GM21390 (cell line): ENCODE measurements at regions not wholly inside any gene's neighbourhood (a gene's known extent, or its start where the extent isn't known, plus 50 kb on each side); places are given as distances from the start of the nearest gene placed in this dataset.
"Not testable (repeated sequence)": the region's sequence is repeated elsewhere in the genome, so short reads cannot be mapped to it uniquely, and the experiment has no call there.

Experiments used
- ATAC-seq: cut with Tn5 transposase; IDR thresholded peaks from one replicate; pipeline ENCODE4 v1.9.1; 2021; ENCODE audit not compliant: unreplicated experiment

DNA sequence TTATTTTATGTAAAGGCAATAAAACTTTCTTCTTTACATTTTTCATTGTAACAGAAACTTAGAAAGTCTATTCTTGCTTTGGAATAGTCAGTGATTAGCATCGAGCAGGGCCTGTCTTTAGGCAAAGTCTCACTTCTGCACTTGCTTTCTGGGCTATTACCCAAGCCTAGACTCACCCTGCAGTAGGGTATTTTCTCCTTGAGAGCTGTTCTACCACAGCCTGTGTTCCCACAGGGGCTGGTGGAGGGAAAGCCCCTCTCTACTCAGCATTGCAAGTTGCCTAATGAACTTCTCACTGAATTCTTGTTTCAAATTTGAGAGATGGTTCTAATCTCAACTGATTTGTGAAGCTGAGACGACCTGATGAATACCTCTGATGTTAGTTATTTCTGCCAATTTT lies 111.7 kb upstream of the KLHL14 start:
- ATAC-seq: peak; percentile 68

- no peak for ATAC-seq
These were observed 108.2 kb upstream of the KLHL14 start for GRCh38 chr18:32881009-32881408.

- no peak for ATAC-seq
These were observed 106.7 kb upstream of the KLHL14 start for GRCh38 chr18:32879497-32879896.

GRCh38 chr18:32878436-32878835 lies 105.6 kb upstream of the KLHL14 start:
- ATAC-seq: no peak

- no peak for ATAC-seq
These were observed 104.5 kb upstream of the KLHL14 start for GRCh38 chr18:32877371-32877770.

GRCh38 chr18:32875625-32876024 lies 102.8 kb upstream of the KLHL14 start:
- no peak for ATAC-seq

DNA sequence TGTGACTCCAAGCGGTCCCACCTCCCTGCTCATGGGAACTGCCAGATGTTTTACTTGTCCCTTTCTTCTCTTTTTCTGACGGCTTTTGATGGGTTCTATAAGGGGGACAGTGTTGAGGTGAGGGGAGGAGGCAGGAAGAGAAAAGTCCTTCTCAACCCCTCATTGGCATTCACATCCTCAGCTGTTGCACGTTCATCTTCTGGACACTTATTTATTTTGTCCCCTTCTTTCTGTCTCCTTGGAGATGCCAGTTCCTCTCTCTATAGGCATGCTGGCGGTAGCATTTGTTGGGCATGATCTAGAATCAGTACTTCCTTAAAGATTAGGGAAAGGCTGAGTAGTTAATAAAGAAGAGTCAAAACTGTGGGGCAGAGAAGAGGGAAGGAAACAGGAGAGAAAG lies 99.0 kb upstream of the KLHL14 start:
- no peak for ATAC-seq

- ATAC-seq: no peak
These were observed 97.8 kb upstream of the KLHL14 start for GRCh38 chr18:32870611-32871010.

GRCh38 chr18:32868406-32868805 lies 95.6 kb upstream of the KLHL14 start:
- ATAC-seq: no peak

- ATAC-seq: no peak
These were observed 95.1 kb upstream of the KLHL14 start for GRCh38 chr18:32867936-32868335.

DNA sequence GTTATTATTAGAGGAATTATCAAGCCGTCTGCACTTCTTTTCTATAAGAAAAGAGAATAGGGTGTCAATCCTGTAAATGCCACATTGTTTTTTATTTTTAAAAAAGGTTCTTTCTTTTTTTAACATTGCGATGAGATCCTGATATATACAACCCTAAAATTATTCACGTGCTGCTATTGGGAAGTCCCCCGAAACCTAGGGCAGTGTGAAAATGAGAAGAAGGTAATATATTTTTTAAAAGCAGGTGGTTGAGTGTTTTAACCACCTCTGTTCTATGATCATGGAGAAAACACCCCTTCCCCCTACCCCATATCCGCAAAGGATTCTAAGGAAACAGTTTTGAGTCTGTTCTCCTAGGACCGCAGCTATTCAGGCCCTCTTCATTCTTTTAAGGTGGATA lies 94.5 kb upstream of the KLHL14 start:
- ATAC-seq: no peak

DNA sequence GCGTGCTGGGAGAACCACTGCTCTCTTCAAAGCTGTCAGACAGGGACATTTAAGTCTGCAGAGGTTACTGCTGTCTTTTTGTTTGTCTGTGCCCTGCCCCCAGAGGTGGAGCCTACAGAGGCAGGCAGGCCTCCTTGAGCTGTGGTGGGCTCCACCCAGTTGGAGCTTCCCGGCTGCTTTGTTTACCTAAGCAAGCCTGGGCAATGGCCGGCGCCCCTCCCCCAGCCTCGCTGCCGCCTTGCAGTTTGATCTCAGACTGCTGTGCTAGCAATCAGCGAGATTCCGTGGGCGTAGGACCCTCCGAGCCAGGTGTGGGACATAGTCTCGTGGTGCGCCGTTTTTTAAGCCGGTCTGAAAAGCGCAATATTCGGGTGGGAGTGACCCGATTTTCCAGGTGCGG lies 89.2 kb upstream of the KLHL14 start:
- not testable (repeated sequence) for ATAC-seq

DNA sequence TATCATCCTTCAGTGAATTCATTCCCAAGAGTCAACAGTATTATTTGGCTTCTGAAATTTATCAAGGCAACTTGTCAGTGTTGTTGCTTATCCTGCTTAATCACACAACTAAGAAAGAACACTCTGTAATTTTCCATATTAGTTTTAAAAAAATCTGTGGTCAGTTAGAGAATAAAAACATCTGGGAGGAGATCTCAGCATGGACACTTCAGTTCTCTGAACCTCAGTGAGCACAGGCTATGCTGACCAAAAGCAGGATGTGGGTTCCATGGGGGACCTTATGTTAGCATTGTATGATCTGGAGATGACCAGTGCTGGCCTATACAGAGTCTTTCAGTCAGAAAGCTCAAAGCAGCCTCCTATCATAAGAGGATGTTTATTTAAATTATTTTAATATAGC lies 79.1 kb upstream of the KLHL14 start:
- no peak for ATAC-seq

DNA sequence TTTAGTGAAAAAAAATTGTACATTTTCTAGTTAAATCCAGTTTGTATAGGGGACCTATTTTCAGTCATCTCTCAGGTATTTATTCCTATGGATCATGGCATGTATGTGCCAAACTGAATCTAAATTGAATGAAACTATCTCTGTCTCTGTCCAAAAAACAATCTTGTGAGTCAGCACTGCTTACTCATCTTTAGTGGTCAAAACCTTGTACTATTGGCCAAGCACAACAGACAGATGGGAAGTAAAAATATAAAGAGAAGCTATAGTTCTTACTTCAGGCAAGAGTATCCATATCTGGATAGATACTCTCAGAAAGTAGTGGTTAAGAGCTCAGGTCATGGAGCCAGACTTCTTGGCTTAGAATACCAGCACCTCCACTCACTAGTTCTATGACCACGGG lies 76.0 kb upstream of the KLHL14 start:
- no peak for ATAC-seq

DNA sequence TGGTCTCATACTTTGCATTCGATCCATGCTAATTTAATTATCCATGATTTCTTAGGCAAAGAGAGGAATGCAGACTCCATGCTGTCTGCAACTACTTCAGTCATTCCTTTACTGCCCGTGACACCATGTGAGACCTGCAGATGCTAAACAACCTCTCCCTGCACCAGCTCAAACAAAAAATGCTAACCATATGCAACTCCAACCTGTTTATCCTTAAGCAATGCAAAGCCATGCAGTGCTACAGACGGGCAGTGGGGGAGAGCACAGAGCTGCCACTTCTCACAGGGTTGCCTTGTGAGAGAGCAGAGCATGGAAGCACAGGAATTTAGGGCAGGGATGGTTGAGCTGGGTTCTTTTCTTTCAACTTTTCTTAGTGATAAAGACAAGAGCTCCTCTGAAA lies 74.9 kb upstream of the KLHL14 start:
- ATAC-seq: no peak

GRCh38 chr18:32846896-32847295 lies 74.1 kb upstream of the KLHL14 start:
- no peak for ATAC-seq

- no peak for ATAC-seq
These were observed 68.1 kb upstream of the KLHL14 start for GRCh38 chr18:32840962-32841361.

- no peak for ATAC-seq
These were observed 63.1 kb upstream of the KLHL14 start for GRCh38 chr18:32835951-32836350.

DNA sequence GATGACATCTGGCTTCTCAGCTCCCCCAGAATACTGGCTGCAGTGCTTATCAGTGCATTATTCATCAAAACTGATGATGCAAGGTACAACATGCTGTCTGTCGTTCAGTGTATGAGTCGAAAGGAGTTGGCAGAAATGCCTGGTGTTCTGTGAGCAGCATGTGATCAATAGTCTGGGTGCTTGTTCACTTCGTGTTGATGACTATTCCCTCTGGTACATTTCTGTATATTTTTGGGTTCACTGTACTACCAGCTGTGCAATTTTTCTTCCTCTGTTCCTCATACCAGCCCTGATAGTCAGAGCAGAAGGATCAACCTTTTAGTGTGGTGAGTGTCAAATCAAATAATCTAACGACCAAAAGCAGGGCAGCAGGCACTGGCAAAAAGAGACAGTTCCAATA lies 59.0 kb upstream of the KLHL14 start:
- ATAC-seq: no peak

- no peak for ATAC-seq
These were observed 50.4 kb upstream of the KLHL14 start for GRCh38 chr18:32823226-32823625.
